COLO829 (cell line): ENCODE measurements at regions not wholly inside any gene's neighbourhood (a gene's known extent, or its start where the extent isn't known, plus 50 kb on each side); places are given as distances from the start of the nearest gene placed in this dataset.

Source experiments
- DNase-seq: peaks from one replicate; pipeline ENCODE4 v3.0.0; 2012; ENCODE audit warnings: low spot score

GRCh38 chrX:80098038-80098437, 83.5 kb downstream of the TBX22 start:
- DNase-seq, result no peak

GRCh38 chrX:80120335-80120734, 105.8 kb downstream of the TBX22 start:
- no peak for DNase-seq

GRCh38 chrX:80138938-80139337, 124.4 kb downstream of the TBX22 start:
- DNase-seq, result no peak

GRCh38 chrX:80139564-80139963, 125.0 kb downstream of the TBX22 start:
- no peak for DNase-seq

GRCh38 chrX:80170581-80170980, 156.0 kb downstream of the TBX22 start:
- no peak for DNase-seq

GRCh38 chrX:80173261-80173660, 158.7 kb downstream of the TBX22 start:
- DNase-seq, result peak; percentile 25

- peak; percentile 50 for DNase-seq
Measured at GRCh38 chrX:80174925-80175574, 160.5 kb downstream of the TBX22 start.

- DNase-seq, result peak; percentile 19
Measured at GRCh38 chrX:80181079-80181478, 166.5 kb downstream of the TBX22 start.

- no peak for DNase-seq
Measured at GRCh38 chrX:80184854-80185253, 170.3 kb downstream of the TBX22 start.

GRCh38 chrX:80206647-80207046, 192.1 kb downstream of the TBX22 start:
- no peak for DNase-seq

- no peak for DNase-seq
Measured at GRCh38 chrX:80207327-80207726, 192.8 kb downstream of the TBX22 start.

GRCh38 chrX:80216086-80216485, 201.5 kb downstream of the TBX22 start:
- DNase-seq, result peak; percentile 33

- peak; percentile 19 for DNase-seq
Measured at GRCh38 chrX:80223982-80224579, 196.2 kb upstream of the TENT5D start.

GRCh38 chrX:80229626-80230025, 190.6 kb upstream of the TENT5D start:
- no peak for DNase-seq

GRCh38 chrX:80237072-80237471, 183.2 kb upstream of the TENT5D start:
- no peak for DNase-seq

- peak; percentile 25 for DNase-seq
Measured at GRCh38 chrX:80246271-80246670, 174.0 kb upstream of the TENT5D start.

- DNase-seq, result no peak
Measured at GRCh38 chrX:80266287-80266686, 154.0 kb upstream of the TENT5D start.

GRCh38 chrX:80266979-80267378, 153.3 kb upstream of the TENT5D start:
- no peak for DNase-seq

- DNase-seq, result no peak
Measured at GRCh38 chrX:80267790-80268189, 152.5 kb upstream of the TENT5D start.

GRCh38 chrX:80282535-80282934, 137.7 kb upstream of the TENT5D start:
- no peak for DNase-seq

- peak; percentile 2 for DNase-seq
Measured at GRCh38 chrX:80285131-80285773, 135.0 kb upstream of the TENT5D start.

GRCh38 chrX:80290834-80291233, 129.4 kb upstream of the TENT5D start:
- no peak for DNase-seq

- no peak for DNase-seq
Measured at GRCh38 chrX:80293354-80293753, 126.9 kb upstream of the TENT5D start.

GRCh38 chrX:80306007-80306406, 114.2 kb upstream of the TENT5D start:
- DNase-seq, result no peak
